ENCODE measurements at regions not wholly inside any gene's neighbourhood (a gene's known extent, or its start where the extent isn't known, plus 50 kb on each side); places are given as distances from the start of the nearest gene placed in this dataset.

DNA sequence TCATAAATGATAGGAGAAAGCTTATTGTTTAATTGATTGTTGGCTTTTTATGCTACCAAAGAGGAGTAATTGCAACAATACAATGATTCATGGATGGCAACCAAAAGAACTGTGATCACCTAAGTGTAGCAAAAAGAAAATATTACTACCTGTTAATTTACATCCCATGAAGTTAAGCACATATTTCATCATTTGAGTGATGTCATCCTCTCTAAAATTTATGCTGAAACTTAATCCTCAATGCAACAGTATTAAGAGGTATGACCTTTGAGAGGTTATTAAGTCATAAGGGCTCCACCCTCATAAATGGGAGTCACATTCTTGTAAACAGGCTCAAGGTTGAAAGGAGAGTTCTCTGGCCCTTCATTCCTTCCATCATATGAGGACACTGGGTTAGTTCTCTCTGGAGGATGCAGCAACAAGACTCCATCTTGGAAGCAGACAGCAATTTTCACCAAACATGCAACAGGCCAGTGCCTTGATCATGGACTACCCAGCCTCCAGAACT lies 190.6 kb upstream of the GRIK2 start:
- DNase-seq (ENCODE audit: insufficient read length, low spot score) (no peak), FAIRE-seq (no peak)

DNA sequence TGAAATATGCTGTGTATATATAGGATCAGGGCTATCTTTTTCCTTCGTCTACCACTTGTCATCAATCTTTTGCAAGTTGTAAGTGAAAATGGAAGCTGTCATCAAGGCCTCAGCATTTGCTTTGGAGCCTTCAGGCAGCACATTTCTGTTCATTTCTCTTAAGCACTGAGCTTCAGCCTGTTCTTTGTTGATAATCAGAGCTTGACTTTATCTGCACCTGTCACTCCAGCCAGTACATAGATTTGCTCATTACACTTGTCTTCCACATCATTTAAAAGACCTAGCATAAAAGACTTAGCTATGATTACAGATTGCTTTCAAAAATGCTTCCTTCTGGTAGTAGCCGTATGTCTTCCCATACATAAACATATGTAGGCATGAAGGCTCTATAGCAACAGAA lies 189.8 kb upstream of the GRIK2 start:
- no peak for DNase-seq (ENCODE audit: insufficient read length, low spot score)

DNA sequence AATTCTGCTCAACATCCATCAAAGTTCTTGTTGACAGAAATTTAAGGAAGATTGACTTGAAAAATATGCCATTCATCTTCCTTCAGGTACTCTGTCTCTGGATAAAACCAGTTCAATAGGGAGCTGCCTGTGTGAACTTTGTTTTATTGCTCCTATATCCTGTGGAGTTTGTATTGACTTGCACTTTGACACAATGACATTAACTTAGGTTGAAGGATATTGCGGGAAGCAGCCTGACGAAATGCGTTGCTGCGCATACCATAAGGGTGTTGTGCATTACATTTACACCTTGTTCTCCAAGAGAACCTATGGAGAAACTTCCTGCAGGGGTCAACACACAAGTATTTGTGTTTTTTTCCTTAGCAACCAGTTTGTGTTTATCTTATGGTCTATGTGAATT lies 185.4 kb upstream of the GRIK2 start:
- FAIRE-seq: no peak
- no peak for DNase-seq (ENCODE audit: insufficient read length, low spot score)

More for the DNA sequence above, 189.8 kb upstream of the GRIK2 start:
- no peak for FAIRE-seq

DNA sequence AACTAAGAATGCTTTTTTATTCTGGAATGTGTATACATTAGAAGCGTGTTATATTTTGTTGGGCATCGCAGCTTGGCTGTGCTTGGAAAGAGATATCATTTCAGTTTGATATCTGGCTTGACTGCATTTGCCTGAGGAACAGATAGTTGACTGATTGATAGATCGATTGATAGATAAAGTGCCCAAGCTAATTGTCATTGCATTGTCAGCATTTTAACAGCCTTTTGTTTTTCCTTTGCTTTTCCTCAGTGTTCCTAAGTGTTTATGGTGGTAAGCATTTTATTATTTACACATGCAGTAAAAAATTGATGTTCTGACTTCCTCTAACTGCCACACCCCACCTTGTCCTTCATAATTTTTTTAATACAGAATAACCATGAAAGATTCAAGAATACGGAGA lies 180.9 kb upstream of the GRIK2 start:
- FAIRE-seq (no peak), DNase-seq (ENCODE audit: insufficient read length, low spot score) (no peak)

DNA sequence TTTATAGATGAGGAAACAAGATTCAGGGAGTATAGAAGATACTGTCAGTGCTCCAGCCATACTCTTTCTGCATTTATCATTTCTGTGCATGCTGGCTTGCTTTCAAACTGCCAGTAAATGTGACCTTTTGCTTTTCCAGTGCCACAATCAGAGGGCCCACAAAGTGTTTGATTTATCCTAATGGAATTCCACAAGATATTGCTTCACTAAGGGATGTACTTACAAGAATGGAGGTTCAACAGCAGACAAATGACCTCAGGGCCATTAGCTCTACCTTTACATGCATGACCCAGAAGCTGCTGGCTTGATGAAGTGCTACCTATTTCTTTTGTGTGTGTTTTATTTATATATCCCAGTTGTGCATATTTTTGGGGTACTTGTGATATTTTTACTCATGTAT lies 171.5 kb upstream of the GRIK2 start:
- no peak for DNase-seq (ENCODE audit: insufficient read length, low spot score)
- FAIRE-seq: no peak

DNA sequence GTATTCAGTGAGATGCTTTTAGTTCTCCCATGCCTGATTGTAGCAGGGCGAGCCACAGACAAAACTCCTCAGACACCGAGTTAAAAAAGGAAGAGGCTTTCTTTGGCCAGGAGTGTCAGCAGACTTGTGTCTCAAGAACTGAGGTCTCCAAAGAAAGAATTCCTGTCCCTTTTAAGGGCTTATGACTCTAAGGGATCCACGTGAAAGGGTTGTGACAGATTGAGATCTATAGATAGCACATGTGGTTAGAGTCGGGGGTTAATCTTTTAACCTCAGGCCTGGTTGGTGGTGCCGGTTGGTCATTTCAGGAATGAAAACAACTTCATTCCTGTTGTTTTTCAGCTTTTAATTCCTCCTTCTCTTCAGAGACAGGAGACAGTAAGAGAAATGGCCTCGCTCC lies 168.8 kb upstream of the GRIK2 start:
- FAIRE-seq: no peak

DNA sequence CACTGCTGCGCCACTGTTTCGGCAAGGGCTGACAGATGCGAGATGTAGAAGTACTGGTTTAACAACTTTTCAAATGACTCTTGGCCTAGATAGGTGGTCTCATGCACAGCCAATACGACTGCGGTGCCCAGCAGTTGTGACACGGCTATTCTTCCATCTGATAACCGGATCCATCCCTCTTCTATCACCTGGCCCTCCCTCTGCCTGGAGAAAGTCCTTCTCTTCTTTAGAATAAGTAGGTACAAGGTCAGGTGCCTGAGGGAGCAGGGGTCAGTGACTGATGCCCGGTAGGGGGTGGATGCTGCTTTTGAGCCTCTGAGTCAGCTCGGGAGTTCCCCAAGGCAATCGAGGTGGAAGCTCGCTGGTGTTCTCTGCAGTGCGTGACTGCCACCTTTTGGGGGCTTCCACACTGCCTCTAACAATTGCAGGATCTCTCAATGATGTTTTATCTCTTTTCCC lies 166.8 kb upstream of the GRIK2 start:
- DNase-seq (ENCODE audit: insufficient read length, low spot score): peak; percentile 9
- no peak for FAIRE-seq

More for the DNA sequence above, 168.8 kb upstream of the GRIK2 start:
- no peak for DNase-seq (ENCODE audit: insufficient read length, low spot score)

DNA sequence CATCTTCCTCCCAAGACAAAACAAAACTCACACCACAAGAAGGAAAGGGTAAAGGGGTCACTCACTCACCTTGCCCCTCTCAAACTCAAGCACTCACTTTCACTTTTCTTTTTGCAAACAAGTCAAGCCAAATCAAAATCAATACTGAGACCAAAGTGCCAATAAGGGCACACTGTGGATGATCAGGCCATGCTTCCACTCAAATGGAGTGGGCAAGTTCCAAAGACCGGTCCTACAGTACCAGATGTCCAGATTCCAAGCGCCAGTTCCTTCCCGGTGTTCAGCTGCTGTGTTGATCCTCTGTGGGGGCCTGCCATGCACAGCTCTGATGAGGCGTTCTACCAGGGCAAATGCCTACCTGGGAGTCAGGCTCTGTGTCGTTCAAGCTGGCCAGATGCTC lies 162.6 kb upstream of the GRIK2 start:
- DNase-seq (ENCODE audit: insufficient read length, low spot score) (no peak), FAIRE-seq (no peak)

DNA sequence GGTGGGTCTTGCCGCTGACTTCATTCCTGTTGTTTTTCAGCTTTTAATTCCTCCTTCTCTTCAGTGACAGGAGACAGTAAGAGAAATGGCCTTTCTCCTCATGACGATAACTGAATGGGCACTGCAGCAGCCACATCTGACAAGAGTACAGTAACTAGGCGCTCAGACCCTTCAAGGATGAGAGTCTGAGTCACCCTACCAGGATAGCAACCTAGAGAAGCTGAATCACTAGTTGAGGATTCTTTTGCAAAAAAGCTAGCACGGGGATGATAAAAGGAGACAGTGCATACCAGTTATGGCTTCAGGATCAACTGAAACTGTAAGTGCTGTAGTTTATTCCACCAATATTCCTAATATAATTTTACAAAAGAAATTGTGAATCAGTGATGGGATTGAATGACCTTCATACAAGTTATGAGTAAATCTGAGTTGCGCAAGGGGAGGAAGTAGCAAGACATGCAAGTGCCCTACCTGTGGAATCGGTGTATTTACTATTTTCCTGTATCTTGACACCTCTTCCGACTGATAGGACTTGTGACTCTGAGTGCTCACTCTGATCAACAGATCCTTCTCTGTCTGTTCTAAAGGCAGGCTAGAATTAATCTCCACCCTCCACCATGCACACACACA lies 161.8 kb upstream of the GRIK2 start:
- DNase-seq (ENCODE audit: insufficient read length, low spot score): no peak
- FAIRE-seq: no peak

DNA sequence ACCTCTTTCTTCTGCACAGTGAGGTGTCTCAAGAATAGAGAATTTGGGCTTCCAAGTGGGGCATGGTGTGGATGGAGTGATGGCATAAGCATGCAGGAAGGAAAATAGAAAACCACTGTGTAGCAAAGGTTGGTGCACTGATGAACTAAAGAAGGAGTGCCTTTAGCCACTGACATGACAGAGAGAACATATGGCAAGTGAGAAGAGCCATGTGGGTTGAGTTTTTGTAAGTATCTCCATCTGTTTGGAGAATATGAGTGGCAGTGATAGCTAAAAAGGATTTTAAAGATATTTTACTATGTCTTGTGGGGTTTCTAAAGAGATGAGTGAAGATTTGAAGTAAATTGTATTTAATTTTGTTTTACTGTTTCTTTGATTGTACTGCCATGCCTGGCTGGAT lies 160.5 kb upstream of the GRIK2 start:
- no peak for DNase-seq (ENCODE audit: insufficient read length, low spot score)
- FAIRE-seq: no peak

DNA sequence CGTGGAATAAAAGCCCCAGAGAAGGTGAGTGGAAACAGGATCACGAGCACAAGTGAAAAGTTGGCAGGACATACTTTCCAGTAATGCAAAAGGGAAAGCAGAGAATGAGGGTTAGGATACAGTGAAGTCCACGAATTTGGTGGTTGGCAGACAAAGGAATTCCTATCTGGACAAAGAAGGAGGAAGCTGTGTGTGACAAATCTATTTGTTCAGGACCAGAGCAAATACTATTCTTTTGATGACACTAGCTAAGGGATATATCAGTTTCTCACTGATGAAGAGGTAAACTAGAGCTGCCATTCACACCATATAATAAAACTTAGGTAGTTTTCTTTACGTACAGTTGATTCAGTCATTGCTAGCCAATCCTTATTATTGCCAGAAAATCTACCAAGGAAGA lies 156.8 kb upstream of the GRIK2 start:
- DNase-seq (ENCODE audit: insufficient read length, low spot score) (no peak), FAIRE-seq (no peak)

DNA sequence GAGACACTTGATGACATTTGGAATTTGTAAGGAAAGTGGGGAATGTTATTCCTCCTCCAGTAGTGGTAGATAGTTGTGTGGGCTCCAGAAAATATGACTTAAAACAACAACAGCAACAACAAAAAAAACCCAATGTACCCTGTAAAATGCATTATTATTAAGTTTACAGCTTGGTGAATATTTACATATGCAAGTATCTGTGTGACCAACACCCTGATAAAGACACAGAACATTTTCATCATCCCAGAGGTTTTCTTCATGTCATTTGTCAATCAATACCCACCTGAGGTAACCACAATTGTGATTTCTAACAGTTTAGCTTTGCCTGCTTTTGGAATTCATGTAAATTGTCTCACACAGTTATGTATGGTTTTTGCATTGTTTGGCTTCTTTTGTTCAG lies 152.1 kb upstream of the GRIK2 start:
- FAIRE-seq (no peak), DNase-seq (ENCODE audit: insufficient read length, low spot score) (no peak)

DNA sequence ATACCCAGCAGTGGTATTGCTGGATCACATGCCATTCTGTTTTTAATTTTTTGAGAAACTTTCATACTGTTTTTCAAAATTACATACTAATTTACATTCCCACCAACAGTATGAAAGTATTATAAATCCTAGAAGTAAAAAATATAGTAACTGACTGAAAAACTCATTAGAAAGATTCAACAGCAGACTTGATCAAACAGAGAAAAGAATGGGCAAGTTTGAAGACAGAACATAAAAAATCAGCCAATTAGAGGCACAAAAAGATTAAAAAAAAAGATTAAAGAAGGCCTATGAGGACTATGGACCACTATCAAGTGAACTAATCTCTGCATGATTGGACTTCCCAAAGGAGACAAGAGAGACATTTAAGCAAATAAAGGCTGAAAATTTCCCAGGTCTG lies 144.0 kb upstream of the GRIK2 start:
- no peak for DNase-seq (ENCODE audit: insufficient read length, low spot score)
- FAIRE-seq: no peak

DNA sequence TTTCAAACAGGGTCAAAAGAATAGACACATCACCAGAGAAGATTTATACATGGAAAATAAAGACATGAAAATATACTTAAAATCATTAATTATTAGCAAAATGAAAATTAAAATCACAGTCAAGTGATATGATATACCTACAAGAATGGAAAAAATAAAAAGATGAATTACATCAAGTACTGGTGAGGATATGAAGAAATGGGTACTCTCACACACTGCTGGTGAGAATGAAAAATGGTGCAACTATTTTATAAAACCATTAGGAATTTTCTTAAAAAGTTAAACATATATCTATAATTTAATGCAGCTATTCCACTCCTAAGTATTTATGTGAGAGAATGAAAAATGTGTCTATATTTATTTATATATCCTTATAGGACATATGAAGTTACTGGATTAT lies 136.3 kb upstream of the GRIK2 start:
- no peak for FAIRE-seq

DNA sequence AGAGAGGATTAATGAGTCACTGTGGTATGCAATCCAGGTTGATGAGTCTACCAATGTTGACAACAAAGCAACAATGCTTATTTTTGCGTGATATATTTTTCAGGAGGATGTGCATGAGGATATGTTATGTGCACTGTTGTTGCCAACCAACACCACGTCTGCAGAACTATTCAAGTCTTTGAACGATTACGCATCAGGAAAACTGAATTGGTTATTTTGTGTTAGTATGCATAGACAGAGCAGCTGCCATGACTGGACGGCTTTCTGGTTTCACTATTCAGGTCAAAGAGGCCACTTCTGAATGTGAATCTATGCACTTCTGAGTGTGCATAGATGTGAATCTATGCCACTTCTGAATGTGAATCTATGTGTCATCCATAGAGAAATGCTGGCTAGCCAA lies 134.0 kb upstream of the GRIK2 start:
- FAIRE-seq: no peak
- DNase-seq (ENCODE audit: insufficient read length, low spot score): no peak

More for the DNA sequence above, 136.3 kb upstream of the GRIK2 start:
- no peak for DNase-seq (ENCODE audit: insufficient read length, low spot score)

DNA sequence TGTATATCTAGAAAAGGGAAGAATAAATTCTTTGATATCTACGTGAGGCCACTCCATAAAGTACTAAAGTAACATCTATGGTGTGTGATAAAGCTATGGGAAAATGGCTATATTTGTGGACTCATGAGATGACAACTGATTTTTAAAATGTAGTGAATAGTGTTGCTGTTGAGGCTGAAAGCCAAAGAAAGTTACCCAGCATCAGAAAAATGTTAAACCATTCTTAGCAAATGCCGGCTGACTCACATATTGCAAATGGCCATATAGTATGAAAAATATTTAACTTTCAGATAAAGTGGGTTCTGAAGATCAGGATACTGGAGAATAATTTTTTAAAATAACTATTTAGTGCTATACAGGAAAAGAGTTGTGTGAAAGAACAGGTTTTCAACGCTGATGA lies 129.9 kb upstream of the GRIK2 start:
- no peak for DNase-seq (ENCODE audit: insufficient read length, low spot score)
- FAIRE-seq: no peak

DNA sequence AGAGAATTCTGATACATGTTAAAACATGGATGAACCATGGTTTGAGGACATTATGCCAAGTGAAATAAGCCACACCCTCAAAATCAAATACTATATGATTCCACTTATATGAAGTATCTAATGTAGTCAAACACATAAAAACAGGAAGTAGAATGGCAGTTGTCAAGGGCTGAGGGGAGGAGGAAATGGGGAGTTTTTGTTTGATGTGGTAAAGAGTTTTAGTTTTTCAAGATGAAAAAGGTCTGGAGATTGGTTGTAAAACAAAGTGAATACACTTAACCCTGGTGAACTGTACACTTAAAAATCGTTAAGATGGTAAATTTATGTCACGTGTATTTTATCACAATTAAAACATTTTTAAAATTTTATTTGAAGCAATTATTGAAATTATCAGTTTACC lies 127.4 kb upstream of the GRIK2 start:
- FAIRE-seq (no peak), DNase-seq (ENCODE audit: insufficient read length, low spot score) (no peak)

DNA sequence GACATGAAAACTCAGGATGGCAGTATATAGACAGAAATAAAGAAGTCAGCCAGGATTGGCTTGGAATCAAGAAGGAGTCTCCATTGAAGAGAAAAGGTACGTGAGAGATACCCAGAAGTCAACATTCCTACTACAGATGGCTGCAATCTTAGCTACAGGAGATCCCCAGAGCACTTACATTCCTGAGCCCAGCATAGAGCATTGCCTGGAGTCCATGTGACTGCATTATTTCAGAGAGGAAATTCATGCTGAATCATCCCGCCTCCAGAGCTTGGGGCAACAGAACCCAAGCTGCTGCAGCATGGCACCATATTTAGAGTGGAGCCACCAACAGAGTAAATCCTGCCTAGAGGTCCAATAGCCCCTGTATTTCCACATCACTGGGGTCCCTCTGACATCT lies 125.0 kb upstream of the GRIK2 start:
- FAIRE-seq: no peak
- no peak for DNase-seq (ENCODE audit: insufficient read length, low spot score)

DNA sequence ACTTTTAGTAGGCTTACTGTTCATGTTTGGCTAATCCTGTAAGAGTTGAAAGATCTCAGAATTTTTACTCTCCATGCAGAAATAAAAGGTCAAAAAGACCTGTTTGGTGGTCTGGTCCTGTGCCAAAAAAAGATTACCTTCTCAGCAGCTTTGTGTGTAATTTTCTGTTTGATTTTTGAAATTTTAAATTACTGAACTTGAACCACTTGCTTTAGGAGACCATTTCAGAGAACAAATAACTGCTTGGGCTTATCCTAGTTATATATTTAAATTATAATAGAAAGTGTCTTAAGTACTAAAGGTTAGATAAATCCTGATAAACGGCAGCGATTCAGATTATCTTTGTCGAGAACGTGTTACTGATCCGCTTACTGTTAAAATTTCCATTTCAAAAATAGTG lies 118.3 kb upstream of the GRIK2 start:
- FAIRE-seq: no peak
- DNase-seq (ENCODE audit: insufficient read length, low spot score): no peak

DNA sequence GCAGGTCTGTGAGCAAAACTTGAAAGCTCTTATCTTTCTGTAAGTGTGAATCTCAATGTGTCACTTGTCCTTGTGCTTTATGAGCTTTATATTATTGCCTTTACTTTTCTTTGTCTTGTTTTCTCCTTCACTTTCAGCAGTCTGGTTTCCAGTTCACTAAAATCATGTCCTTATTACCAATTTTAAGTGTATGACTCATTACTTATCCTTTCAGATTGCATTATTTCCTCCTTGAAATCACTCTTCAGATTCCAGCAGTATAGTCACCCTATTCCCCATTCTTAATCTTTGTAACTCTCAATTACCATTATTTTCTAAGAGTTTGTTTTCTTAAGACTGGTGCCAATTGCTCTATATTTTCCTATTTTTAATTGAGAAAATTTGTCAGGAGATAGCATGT lies 117.4 kb upstream of the GRIK2 start:
- DNase-seq (ENCODE audit: insufficient read length, low spot score): no peak

DNA sequence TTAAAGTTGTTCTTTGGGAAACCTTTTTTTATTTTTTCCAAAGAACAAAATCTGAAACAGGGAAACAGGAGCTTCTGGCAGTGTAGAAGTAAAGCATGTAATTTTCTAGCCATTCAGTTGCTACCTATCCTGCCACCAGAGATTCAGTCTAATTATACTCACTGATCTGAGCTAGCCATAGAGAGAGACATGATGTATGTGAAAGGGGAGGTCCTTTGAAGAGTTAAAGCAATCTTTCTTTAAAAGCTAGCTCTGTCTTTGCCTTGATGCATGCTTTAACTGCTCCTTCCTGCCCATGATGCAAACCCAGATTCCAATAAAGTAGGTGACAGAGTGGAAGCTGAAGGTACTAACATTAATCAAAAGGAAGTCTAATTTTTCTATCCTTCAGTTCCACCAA lies 114.1 kb upstream of the GRIK2 start:
- FAIRE-seq (no peak), DNase-seq (ENCODE audit: insufficient read length, low spot score) (no peak)

More for the DNA sequence above, 117.4 kb upstream of the GRIK2 start:
- FAIRE-seq: no peak

DNA sequence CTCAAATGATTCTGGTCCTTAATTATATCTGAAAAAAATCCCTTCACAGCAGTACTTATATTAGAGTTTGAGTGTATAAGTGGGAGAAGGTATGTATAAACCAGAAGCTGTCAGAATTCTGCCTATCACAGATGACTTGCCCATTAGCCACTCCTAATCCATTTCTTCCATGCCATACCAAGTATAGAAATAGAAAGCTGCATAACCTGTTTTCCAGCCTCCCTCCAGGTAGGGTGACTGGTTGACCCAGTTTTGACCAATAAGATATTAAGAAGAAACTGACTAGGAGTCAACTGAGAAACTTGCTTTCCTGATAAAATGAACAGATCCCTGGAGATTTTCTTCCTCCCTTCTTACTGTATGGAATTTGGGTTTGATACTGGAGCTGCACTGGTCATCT lies 112.2 kb upstream of the GRIK2 start:
- FAIRE-seq: no peak
- no peak for DNase-seq (ENCODE audit: insufficient read length, low spot score)

DNA sequence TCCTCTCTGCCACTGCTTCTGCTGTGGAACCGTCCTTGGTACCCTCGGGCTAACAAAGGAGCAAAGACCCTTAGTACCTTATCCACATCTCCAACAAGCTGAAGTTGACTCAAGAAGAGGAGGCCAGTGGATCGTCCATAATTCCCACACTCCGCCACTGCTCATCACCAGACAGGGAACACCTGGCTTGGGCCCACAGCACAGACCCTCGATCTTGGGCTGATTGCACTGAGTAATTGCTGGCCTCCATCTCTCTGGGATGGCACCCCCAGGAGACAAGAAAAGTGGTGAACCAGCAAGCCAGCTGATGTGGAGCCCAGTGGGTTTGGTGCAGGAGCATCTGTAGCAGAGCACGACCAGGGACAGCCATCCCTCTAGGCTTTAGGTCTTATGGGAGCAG lies 109.4 kb upstream of the GRIK2 start:
- FAIRE-seq (no peak), DNase-seq (ENCODE audit: insufficient read length, low spot score) (no peak)

Measured in HTR-8/SVneo (cell line).